ENCODE measurements at regions not wholly inside any gene's neighbourhood (a gene's known extent, or its start where the extent isn't known, plus 50 kb on each side); places are given as distances from the start of the nearest gene placed in this dataset.

- Histone ChIP-seq H3K4me3 (ENCODE audit: low read length) (no peak overlapping the region), H4K8ac (ENCODE audit: low read depth, low read length) (no peak overlapping the region), H3K18ac (ENCODE audit: low read length) (no peak overlapping the region), H2AK5ac (ENCODE audit: low read length) (no peak overlapping the region), H3K4ac (ENCODE audit: low read depth, low read length) (no peak overlapping the region), H3K9ac (ENCODE audit: low read length) (no peak overlapping the region), H3K56ac (ENCODE audit: low read length) (no peak overlapping the region), H3K4me1 (ENCODE audit: control insufficient read depth, low read depth, low read length) (no peaks in the 10 kb centered on the region), H3K4me2 (ENCODE audit: low read length) (no peak overlapping the region), H3K36me3 (ENCODE audit: control insufficient read depth, insufficient read depth, low read length) (no peaks in the 10 kb centered on the region), H2BK120ac (ENCODE audit: low read depth, low read length) (no peak overlapping the region), H3K27me3 (ENCODE audit: insufficient read depth, low read length, poor library complexity) (no peaks in the 10 kb centered on the region), H3K79me2 (ENCODE audit: control insufficient read depth, insufficient read depth, low read length) (no peaks in the 10 kb centered on the region), H3K27ac (ENCODE audit: low read depth, low read length) (no peak overlapping the region), H4K5ac (ENCODE audit: low read length) (no peak overlapping the region), H2BK15ac (replicated peaks; ENCODE audit: low read depth) (no peak overlapping the region), H3K79me1 (ENCODE audit: low read length) (no peaks in the 10 kb centered on the region), H2BK5ac (ENCODE audit: low read length) (no peak overlapping the region), H3K23ac (ENCODE audit: low read length) (no peak overlapping the region)
- no CpG with 5 or more reads among the region's 4 CpGs for WGBS (ENCODE audit: extremely low coverage, insufficient coverage, low lambda C conversion rate)
- DNase-seq = no peak
These were observed 856.8 kb downstream of the STIM2 start for GRCh38 chr4:27717431-27717755.

- Histone ChIP-seq H3K27ac (ENCODE audit: low read depth, low read length) (no peak overlapping the region), H3K4me1 (ENCODE audit: control insufficient read depth, low read depth, low read length) (no peaks in the 10 kb centered on the region), H3K79me2 (ENCODE audit: control insufficient read depth, insufficient read depth, low read length) (no peaks in the 10 kb centered on the region), H4K8ac (ENCODE audit: low read depth, low read length) (no peak overlapping the region), H3K36me3 (ENCODE audit: control insufficient read depth, insufficient read depth, low read length) (no peaks in the 10 kb centered on the region), H3K9ac (ENCODE audit: low read length) (no peak overlapping the region), H2AK5ac (ENCODE audit: low read length) (no peak overlapping the region), H2BK120ac (ENCODE audit: low read depth, low read length) (no peak overlapping the region), H3K23ac (ENCODE audit: low read length) (no peak overlapping the region), H3K79me1 (ENCODE audit: low read length) (no peaks in the 10 kb centered on the region), H3K4me2 (ENCODE audit: low read length) (no peak overlapping the region), H2BK15ac (replicated peaks; ENCODE audit: low read depth) (no peak overlapping the region), H3K27me3 (ENCODE audit: insufficient read depth, low read length, poor library complexity) (no peaks in the 10 kb centered on the region), H3K4me3 (ENCODE audit: low read length) (no peak overlapping the region), H4K5ac (ENCODE audit: low read length) (no peak overlapping the region), H3K56ac (ENCODE audit: low read length) (no peak overlapping the region), H2BK5ac (ENCODE audit: low read length) (no peak overlapping the region), H3K18ac (ENCODE audit: low read length) (no peak overlapping the region), H3K4ac (ENCODE audit: low read depth, low read length) (no peak overlapping the region)
- no peak for DNase-seq
- no CpG with 5 or more reads among the region's 4 CpGs for WGBS (ENCODE audit: extremely low coverage, insufficient coverage, low lambda C conversion rate)
These were observed 859.5 kb downstream of the STIM2 start for GRCh38 chr4:27720010-27720766.

- Histone ChIP-seq H3K4me3 (ENCODE audit: low read length) (no peak overlapping the region), H3K27me3 (ENCODE audit: insufficient read depth, low read length, poor library complexity) (no peaks in the 10 kb centered on the region), H2BK15ac (replicated peaks; ENCODE audit: low read depth) (no peak overlapping the region), H3K23ac (ENCODE audit: low read length) (no peak overlapping the region), H3K9ac (ENCODE audit: low read length) (no peak overlapping the region), H3K4me1 (ENCODE audit: control insufficient read depth, low read depth, low read length) (no peaks in the 10 kb centered on the region), H3K27ac (ENCODE audit: low read depth, low read length) (no peak overlapping the region), H2AK5ac (ENCODE audit: low read length) (no peak overlapping the region), H2BK120ac (ENCODE audit: low read depth, low read length) (no peak overlapping the region), H3K79me1 (ENCODE audit: low read length) (no peaks in the 10 kb centered on the region), H4K5ac (ENCODE audit: low read length) (no peak overlapping the region), H3K79me2 (ENCODE audit: control insufficient read depth, insufficient read depth, low read length) (no peaks in the 10 kb centered on the region), H3K56ac (ENCODE audit: low read length) (no peak overlapping the region), H3K4me2 (ENCODE audit: low read length) (no peak overlapping the region), H3K36me3 (ENCODE audit: control insufficient read depth, insufficient read depth, low read length) (no peaks in the 10 kb centered on the region), H2BK5ac (ENCODE audit: low read length) (no peak overlapping the region), H3K4ac (ENCODE audit: low read depth, low read length) (no peak overlapping the region), H3K18ac (ENCODE audit: low read length) (no peak overlapping the region), H4K8ac (ENCODE audit: low read depth, low read length) (no peak overlapping the region)
- no peak for DNase-seq
- no CpG with 5 or more reads among the region's 8 CpGs for WGBS (ENCODE audit: extremely low coverage, insufficient coverage, low lambda C conversion rate)
These were observed 860.6 kb downstream of the STIM2 start for GRCh38 chr4:27721193-27721592.

- Histone ChIP-seq H3K23ac (ENCODE audit: low read length) (no peak overlapping the region), H3K4me3 (ENCODE audit: low read length) (no peak overlapping the region), H3K4me1 (ENCODE audit: control insufficient read depth, low read depth, low read length) (no peaks in the 10 kb centered on the region), H3K4me2 (ENCODE audit: low read length) (no peak overlapping the region), H4K5ac (ENCODE audit: low read length) (no peak overlapping the region), H3K4ac (ENCODE audit: low read depth, low read length) (no peak overlapping the region), H3K36me3 (ENCODE audit: control insufficient read depth, insufficient read depth, low read length) (no peaks in the 10 kb centered on the region), H3K18ac (ENCODE audit: low read length) (no peak overlapping the region), H3K56ac (ENCODE audit: low read length) (no peak overlapping the region), H2BK5ac (ENCODE audit: low read length) (no peak overlapping the region), H3K79me1 (ENCODE audit: low read length) (no peaks in the 10 kb centered on the region), H3K27ac (ENCODE audit: low read depth, low read length) (no peak overlapping the region), H2AK5ac (ENCODE audit: low read length) (no peak overlapping the region), H3K9ac (ENCODE audit: low read length) (no peak overlapping the region), H3K27me3 (ENCODE audit: insufficient read depth, low read length, poor library complexity) (no peaks in the 10 kb centered on the region), H2BK15ac (replicated peaks; ENCODE audit: low read depth) (no peak overlapping the region), H2BK120ac (ENCODE audit: low read depth, low read length) (no peak overlapping the region), H4K8ac (ENCODE audit: low read depth, low read length) (no peak overlapping the region), H3K79me2 (ENCODE audit: control insufficient read depth, insufficient read depth, low read length) (no peaks in the 10 kb centered on the region)
- DNase-seq = no peak
- WGBS (ENCODE audit: extremely low coverage, insufficient coverage, low lambda C conversion rate) = no CpG with 5 or more reads among the region's 3 CpGs
These were observed 868.3 kb downstream of the STIM2 start for GRCh38 chr4:27728892-27729291.

- no peaks in the 10 kb centered on the region for H3K79me1 ChIP-seq (ENCODE audit: low read length)
- no peak overlapping the region for H2BK5ac ChIP-seq (ENCODE audit: low read length)
- H4K5ac ChIP-seq (ENCODE audit: low read length) = no peak overlapping the region
These were observed 882.2 kb downstream of the STIM2 start for GRCh38 chr4:27742816-27743215.

More at GRCh38 chr4:27742816-27743215, 882.2 kb downstream of the STIM2 start:
- no peak overlapping the region for H4K8ac ChIP-seq (ENCODE audit: low read depth, low read length)
- no peak overlapping the region for H2BK120ac ChIP-seq (ENCODE audit: low read depth, low read length)
- no peak overlapping the region for H3K56ac ChIP-seq (ENCODE audit: low read length)
- no peak overlapping the region for H2AK5ac ChIP-seq (ENCODE audit: low read length)
- no peaks in the 10 kb centered on the region for H3K36me3 ChIP-seq (ENCODE audit: control insufficient read depth, insufficient read depth, low read length)
- no peak overlapping the region for H3K23ac ChIP-seq (ENCODE audit: low read length)
- H3K9ac ChIP-seq (ENCODE audit: low read length) = no peak overlapping the region
- H3K18ac ChIP-seq (ENCODE audit: low read length) = no peak overlapping the region
- no peak overlapping the region for H3K4me3 ChIP-seq (ENCODE audit: low read length)
- no peaks in the 10 kb centered on the region for H3K4me1 ChIP-seq (ENCODE audit: control insufficient read depth, low read depth, low read length)
- H3K27ac ChIP-seq (ENCODE audit: low read depth, low read length) = no peak overlapping the region
- DNase-seq = no peak
- H2BK15ac ChIP-seq (replicated peaks; ENCODE audit: low read depth) = no peak overlapping the region
- no peak overlapping the region for H3K4me2 ChIP-seq (ENCODE audit: low read length)
- no peak overlapping the region for H3K4ac ChIP-seq (ENCODE audit: low read depth, low read length)
- no peaks in the 10 kb centered on the region for H3K27me3 ChIP-seq (ENCODE audit: insufficient read depth, low read length, poor library complexity)
- no peaks in the 10 kb centered on the region for H3K79me2 ChIP-seq (ENCODE audit: control insufficient read depth, insufficient read depth, low read length)

Data from mesendoderm (in vitro differentiated cells).